SU-DHL-6 (cell line): ENCODE measurements at regions not wholly inside any gene's neighbourhood (a gene's known extent, or its start where the extent isn't known, plus 50 kb on each side); places are given as distances from the start of the nearest gene placed in this dataset.

Experiments
- H2AFZ ChIP-seq: fragments of 200-600 bp; sonication (generic); 2 replicates; pipeline ENCODE4 v1.6.1; 2014; ENCODE audit warnings: low read depth, mild to moderate bottlenecking, moderate library complexity, mixed read lengths, antibody characterized with exemption, low read length; ENCODE audit not compliant: severe bottlenecking
- H3F3A ChIP-seq: fragments of 200-600 bp; shearing (Covaris generic); 2 replicates; pipeline ENCODE4 v1.6.0; 2016; ENCODE audit warnings: antibody characterized with exemption, mild to moderate bottlenecking; ENCODE audit not compliant: insufficient read depth
- H3K27ac ChIP-seq: fragments of 200-600 bp; sonication (generic); 2 replicates; pipeline ENCODE4 v1.5.1; 2016; ENCODE audit warnings: low read depth, mild to moderate bottlenecking, low read length, moderate library complexity, mixed read lengths
- H3K27me3 ChIP-seq: fragments of 200-600 bp; sonication (generic), shearing (Covaris generic); 2 replicates; pipeline ENCODE4 v1.6.0; 2014; ENCODE audit warnings: mild to moderate bottlenecking, low read length
- H3K36me3 ChIP-seq: fragments of 200-600 bp; sonication (generic); 2 replicates; pipeline ENCODE4 v1.6.1; 2014; ENCODE audit warnings: mild to moderate bottlenecking, low read length, mixed read lengths
- H3K4me2 ChIP-seq: fragments of 300-600, 200-600 bp; shearing (Covaris generic), sonication (generic); 2 replicates; pipeline ENCODE4 v1.6.0; 2014; ENCODE audit warnings: low read length, low read depth, mild to moderate bottlenecking; ENCODE audit not compliant: poor library complexity, severe bottlenecking
- H3K4me3 ChIP-seq: fragments of 200-600 bp; sonication (generic); 2 replicates; pipeline ENCODE4 v1.5.1; 2014; ENCODE audit warnings: antibody characterized with exemption, low read length, mild to moderate bottlenecking, mixed read lengths; ENCODE audit not compliant: insufficient read depth, poor library complexity, severe bottlenecking
- H3K79me2 ChIP-seq: fragments of 200-600 bp; sonication (generic); 2 replicates; pipeline ENCODE4 v1.6.1; 2014; ENCODE audit warnings: mild to moderate bottlenecking, low read length, moderate library complexity; ENCODE audit not compliant: insufficient read depth
- H3K9ac ChIP-seq: fragments of 200-600 bp; sonication (generic); 2 replicates; pipeline ENCODE4 v1.7.0; 2014; ENCODE audit warnings: mild to moderate bottlenecking, low read length
- H3K9me2 ChIP-seq: fragments of 200-600 bp; sonication (generic); replicated peaks from 2 replicates; pipeline ENCODE4 v1.6.1; 2014; ENCODE audit warnings: low read length; ENCODE audit not compliant: insufficient read depth
- H3K9me3 ChIP-seq: fragments of 200-600 bp; sonication (generic); 2 replicates; pipeline ENCODE4 v1.6.1; 2014; ENCODE audit warnings: low read length, mixed read lengths; ENCODE audit not compliant: insufficient read depth
- H4K20me1 ChIP-seq: fragments of 200-600 bp; sonication (generic); 2 replicates; pipeline ENCODE4 v1.6.1; 2014; ENCODE audit warnings: low read depth, mild to moderate bottlenecking, antibody characterized with exemption, low read length, moderate library complexity, mixed read lengths
- CTCF ChIP-seq: fragments of 200-600 bp; sonication (generic); IDR thresholded peaks from one replicate; pipeline ENCODE4 v1.5.1; 2017; ENCODE audit warnings: antibody characterized with exemption, mild to moderate bottlenecking, low read length, moderate library complexity; ENCODE audit not compliant: insufficient read depth, poor library complexity, severe bottlenecking
- EZH2phosphoT487 ChIP-seq: fragments of 200-600 bp; sonication (generic), shearing (Covaris generic); conservative IDR thresholded peaks from 2 replicates; pipeline ENCODE4 v1.6.1; 2018; ENCODE audit warnings: mild to moderate bottlenecking, antibody characterized with exemption, low read length, moderate library complexity, mixed read lengths

- no peak for TF ChIP-seq CTCF
- TF ChIP-seq EZH2phosphoT487: no peak
- Histone ChIP-seq H3K27me3 (no peaks in the 10 kb centered on the region), H3K27ac (no peak overlapping the region), H3K9ac (no peak overlapping the region), H3K9me2 (no peaks in the 10 kb centered on the region), H2AFZ (no peak overlapping the region), H3K79me2 (no peaks in the 10 kb centered on the region), H3K4me2 (no peak overlapping the region), H4K20me1 (no peaks in the 10 kb centered on the region), H3F3A (no peaks in the 10 kb centered on the region), H3K4me3 (no peak overlapping the region), H3K9me3 (no peaks in the 10 kb centered on the region), H3K36me3 (no peaks in the 10 kb centered on the region)
Observed at GRCh38 chr2:236692937-236693336, 123.3 kb downstream of the ACKR3 start.

GRCh38 chr2:236693531-236693930, 123.9 kb downstream of the ACKR3 start:
- Histone ChIP-seq H3F3A (no peaks in the 10 kb centered on the region), H3K4me3 (no peak overlapping the region), H3K36me3 (no peaks in the 10 kb centered on the region), H3K9ac (no peak overlapping the region), H3K79me2 (no peaks in the 10 kb centered on the region), H2AFZ (no peak overlapping the region), H3K9me3 (no peaks in the 10 kb centered on the region), H3K27me3 (no peaks in the 10 kb centered on the region), H3K27ac (no peak overlapping the region), H3K4me2 (no peak overlapping the region), H4K20me1 (no peaks in the 10 kb centered on the region), H3K9me2 (no peaks in the 10 kb centered on the region)
- TF ChIP-seq EZH2phosphoT487: no peak
- no peak for TF ChIP-seq CTCF

GRCh38 chr2:236694146-236694888, 124.7 kb downstream of the ACKR3 start:
- no peaks in the 10 kb centered on the region for H3F3A ChIP-seq
- H3K27ac ChIP-seq: no peak overlapping the region
- no peak overlapping the region for H2AFZ ChIP-seq
- TF ChIP-seq EZH2phosphoT487 (no peak), CTCF (no peak)
- H3K27me3 ChIP-seq: no peaks in the 10 kb centered on the region
- no peak overlapping the region for H3K9ac ChIP-seq
- H3K4me2 ChIP-seq: no peak overlapping the region
- no peaks in the 10 kb centered on the region for H3K9me3 ChIP-seq
- H3K36me3 ChIP-seq: no peaks in the 10 kb centered on the region
- H3K4me3 ChIP-seq: no peak overlapping the region
- H4K20me1 ChIP-seq: no peaks in the 10 kb centered on the region
- H3K79me2 ChIP-seq: no peaks in the 10 kb centered on the region
- no peaks in the 10 kb centered on the region for H3K9me2 ChIP-seq
